ENCODE measurements at regions not wholly inside any gene's neighbourhood (a gene's known extent, or its start where the extent isn't known, plus 50 kb on each side); places are given as distances from the start of the nearest gene placed in this dataset.

DNA sequence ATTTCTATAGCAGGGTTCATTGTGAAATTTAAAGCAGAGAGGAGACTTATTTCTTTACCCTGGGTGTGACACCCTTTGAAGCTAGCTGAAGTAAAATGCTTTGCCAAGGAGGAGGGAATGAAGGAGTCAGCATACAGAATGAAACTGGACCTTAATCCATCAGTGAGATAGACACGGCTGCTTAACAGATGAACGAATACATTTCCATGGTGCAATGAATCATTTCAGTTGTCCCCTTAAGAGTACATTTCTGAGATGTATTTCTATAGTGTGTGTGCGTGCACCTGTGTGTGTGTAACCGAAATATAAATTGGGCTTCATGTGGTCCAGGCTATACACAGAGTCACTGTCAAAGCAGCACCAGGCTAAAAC is 73.8 kb upstream of the CD93 start:
- TF ChIP-seq, protein P1, sequence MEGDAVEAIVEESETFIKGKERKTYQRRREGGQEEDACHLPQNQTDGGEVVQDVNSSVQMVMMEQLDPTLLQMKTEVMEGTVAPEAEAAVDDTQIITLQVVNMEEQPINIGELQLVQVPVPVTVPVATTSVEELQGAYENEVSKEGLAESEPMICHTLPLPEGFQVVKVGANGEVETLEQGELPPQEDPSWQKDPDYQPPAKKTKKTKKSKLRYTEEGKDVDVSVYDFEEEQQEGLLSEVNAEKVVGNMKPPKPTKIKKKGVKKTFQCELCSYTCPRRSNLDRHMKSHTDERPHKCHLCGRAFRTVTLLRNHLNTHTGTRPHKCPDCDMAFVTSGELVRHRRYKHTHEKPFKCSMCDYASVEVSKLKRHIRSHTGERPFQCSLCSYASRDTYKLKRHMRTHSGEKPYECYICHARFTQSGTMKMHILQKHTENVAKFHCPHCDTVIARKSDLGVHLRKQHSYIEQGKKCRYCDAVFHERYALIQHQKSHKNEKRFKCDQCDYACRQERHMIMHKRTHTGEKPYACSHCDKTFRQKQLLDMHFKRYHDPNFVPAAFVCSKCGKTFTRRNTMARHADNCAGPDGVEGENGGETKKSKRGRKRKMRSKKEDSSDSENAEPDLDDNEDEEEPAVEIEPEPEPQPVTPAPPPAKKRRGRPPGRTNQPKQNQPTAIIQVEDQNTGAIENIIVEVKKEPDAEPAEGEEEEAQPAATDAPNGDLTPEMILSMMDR (IDR thresholded peaks at IDR 0.05): no peak
- no peak for TF ChIP-seq POLR2AphosphoS5 (IDR thresholded peaks at IDR 0.05)
- TF ChIP-seq POLR2A (IDR thresholded peaks at IDR 0.05): no peak
